Upper lobe of left lung (tissue), 4 donors: ENCODE measurements at regions not wholly inside any gene's neighbourhood (a gene's known extent, or its start where the extent isn't known, plus 50 kb on each side); places are given as distances from the start of the nearest gene placed in this dataset.

Experiments
- EP300 ChIP-seq, 4 donors: sonication (generic); formaldehyde crosslinking; IDR thresholded peaks; one replicate each; pipeline ENCODE4 v1.5.1; 2017; ENCODE audit warnings: antibody characterized with exemption in 4 of 4, control low read depth in 2 of 4
- POLR2A ChIP-seq, 4 donors: fragments of 450-650 bp; IDR thresholded peaks; one replicate each; pipeline ENCODE4 v1.5.1; 2016 to 2017; ENCODE audit warnings: antibody characterized with exemption in 4 of 4, mild to moderate bottlenecking in 2 of 4
- POLR2AphosphoS5 ChIP-seq, 2 donors: sonication (generic); formaldehyde crosslinking; IDR thresholded peaks; one replicate each; pipeline ENCODE4 v1.5.1; 2017; ENCODE audit warnings: antibody characterized with exemption in 2 of 2
- TF ChIP-seq, protein P1 (sequence below), 6 experiments: fragments of 450-650 bp in 4 of 6; fragments of 200-600 bp in 2 of 6; sonication (generic) in 2 of 6; IDR thresholded peaks; one replicate each; pipeline ENCODE4 v1.5.1; 2016 to 2019; ENCODE audit warnings: antibody characterized with exemption in 6 of 6

DNA sequence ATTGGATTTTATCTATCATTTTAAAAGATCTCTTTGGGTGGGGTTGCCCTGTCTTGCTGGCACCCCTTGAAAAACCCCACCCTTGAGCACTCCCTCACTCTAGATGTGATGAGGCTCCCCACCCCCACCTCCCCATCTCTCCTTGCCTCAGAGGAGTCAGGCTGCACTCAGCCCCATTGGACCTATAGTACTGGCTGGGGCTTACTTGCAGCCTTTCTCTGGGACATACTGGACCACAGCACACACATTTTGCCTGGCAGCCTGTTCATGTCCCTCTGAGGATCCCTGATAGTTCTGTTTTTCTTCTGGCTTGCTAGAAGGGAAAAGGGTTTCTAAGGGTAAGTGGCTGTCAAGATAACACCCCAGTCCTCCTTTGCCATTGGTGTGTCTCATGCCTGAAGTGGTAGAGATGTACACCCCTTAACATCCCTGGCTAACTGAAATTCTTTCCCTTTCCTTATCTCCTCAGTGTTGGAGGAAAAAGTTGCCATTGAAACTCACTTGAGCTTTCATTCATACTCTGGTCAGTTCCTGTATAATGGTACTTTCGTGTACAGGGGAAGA is 553.4 kb upstream of the CITED2 start:
- TF ChIP-seq, protein P1, sequence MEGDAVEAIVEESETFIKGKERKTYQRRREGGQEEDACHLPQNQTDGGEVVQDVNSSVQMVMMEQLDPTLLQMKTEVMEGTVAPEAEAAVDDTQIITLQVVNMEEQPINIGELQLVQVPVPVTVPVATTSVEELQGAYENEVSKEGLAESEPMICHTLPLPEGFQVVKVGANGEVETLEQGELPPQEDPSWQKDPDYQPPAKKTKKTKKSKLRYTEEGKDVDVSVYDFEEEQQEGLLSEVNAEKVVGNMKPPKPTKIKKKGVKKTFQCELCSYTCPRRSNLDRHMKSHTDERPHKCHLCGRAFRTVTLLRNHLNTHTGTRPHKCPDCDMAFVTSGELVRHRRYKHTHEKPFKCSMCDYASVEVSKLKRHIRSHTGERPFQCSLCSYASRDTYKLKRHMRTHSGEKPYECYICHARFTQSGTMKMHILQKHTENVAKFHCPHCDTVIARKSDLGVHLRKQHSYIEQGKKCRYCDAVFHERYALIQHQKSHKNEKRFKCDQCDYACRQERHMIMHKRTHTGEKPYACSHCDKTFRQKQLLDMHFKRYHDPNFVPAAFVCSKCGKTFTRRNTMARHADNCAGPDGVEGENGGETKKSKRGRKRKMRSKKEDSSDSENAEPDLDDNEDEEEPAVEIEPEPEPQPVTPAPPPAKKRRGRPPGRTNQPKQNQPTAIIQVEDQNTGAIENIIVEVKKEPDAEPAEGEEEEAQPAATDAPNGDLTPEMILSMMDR (IDR thresholded peaks at IDR 0.05), result no peak
- TF ChIP-seq POLR2A (IDR thresholded peaks at IDR 0.05), result no peak
- TF ChIP-seq EP300 (IDR thresholded peaks at IDR 0.05), result no peak
- TF ChIP-seq POLR2AphosphoS5 (IDR thresholded peaks at IDR 0.05), result no peak
